ENCODE measurements at regions not wholly inside any gene's neighbourhood (a gene's known extent, or its start where the extent isn't known, plus 50 kb on each side); places are given as distances from the start of the nearest gene placed in this dataset.

DNA sequence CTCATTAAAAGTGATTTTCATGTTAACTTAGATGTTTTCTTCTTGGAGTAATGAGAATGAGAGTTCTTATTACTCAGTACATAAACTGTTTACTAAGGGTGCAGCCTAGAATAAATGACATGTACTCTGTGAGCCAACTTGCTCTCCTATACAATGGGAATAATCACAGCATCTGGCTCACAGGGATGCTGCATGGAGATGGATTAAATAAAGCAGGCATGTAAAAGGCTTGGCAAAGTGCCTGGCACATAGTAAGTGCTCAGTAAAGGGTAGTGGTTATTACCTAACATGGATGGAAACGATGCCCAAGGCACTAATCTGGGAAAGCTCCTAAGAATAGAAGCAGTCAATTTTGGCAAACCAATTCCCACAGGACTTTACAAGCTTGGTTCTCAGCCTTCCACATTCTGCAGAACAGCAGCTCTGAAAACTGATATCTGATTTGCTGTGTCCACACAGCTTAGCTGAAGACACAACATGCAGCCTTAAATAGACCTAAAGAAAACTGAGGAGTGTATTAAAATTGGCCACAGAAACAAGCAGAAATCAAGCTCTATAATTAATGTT is 176.1 kb downstream of the ABCC12 start:
- TF ChIP-seq, protein P1, sequence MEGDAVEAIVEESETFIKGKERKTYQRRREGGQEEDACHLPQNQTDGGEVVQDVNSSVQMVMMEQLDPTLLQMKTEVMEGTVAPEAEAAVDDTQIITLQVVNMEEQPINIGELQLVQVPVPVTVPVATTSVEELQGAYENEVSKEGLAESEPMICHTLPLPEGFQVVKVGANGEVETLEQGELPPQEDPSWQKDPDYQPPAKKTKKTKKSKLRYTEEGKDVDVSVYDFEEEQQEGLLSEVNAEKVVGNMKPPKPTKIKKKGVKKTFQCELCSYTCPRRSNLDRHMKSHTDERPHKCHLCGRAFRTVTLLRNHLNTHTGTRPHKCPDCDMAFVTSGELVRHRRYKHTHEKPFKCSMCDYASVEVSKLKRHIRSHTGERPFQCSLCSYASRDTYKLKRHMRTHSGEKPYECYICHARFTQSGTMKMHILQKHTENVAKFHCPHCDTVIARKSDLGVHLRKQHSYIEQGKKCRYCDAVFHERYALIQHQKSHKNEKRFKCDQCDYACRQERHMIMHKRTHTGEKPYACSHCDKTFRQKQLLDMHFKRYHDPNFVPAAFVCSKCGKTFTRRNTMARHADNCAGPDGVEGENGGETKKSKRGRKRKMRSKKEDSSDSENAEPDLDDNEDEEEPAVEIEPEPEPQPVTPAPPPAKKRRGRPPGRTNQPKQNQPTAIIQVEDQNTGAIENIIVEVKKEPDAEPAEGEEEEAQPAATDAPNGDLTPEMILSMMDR (IDR thresholded peaks at IDR 0.05), result no peak
- no peak for TF ChIP-seq ZFX (IDR thresholded peaks at IDR 0.05; ENCODE audit: borderline replicate concordance)

Data from 22Rv1 (cell line).